Activated gamma-delta T cell (primary cell): ENCODE measurements at regions not wholly inside any gene's neighbourhood (a gene's known extent, or its start where the extent isn't known, plus 50 kb on each side); places are given as distances from the start of the nearest gene placed in this dataset.

Source experiments
- DNase-seq: peaks from one replicate; lab custom pipeline; 2025; lab: John Stamatoyannopoulos, UW

DNA sequence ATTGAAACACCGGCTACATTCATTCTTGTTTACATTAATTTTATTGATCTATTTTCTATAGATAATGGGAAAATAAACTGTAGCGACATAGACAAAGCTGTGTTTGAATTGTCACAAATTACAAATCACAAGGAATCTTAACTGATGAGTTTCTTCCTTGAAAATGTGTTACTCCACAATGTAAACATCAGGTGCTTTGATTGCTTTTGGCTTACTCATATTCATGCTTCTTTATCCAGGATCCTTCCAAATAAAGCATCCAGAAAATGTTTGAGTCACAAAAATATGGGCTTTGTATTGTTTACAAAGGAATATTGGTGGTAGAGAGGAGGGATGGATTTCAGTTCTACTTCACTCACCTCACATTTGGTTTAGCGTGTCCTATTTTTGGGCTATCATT is 64.0 kb downstream of the BMP2 start:
- no peak for DNase-seq

DNA sequence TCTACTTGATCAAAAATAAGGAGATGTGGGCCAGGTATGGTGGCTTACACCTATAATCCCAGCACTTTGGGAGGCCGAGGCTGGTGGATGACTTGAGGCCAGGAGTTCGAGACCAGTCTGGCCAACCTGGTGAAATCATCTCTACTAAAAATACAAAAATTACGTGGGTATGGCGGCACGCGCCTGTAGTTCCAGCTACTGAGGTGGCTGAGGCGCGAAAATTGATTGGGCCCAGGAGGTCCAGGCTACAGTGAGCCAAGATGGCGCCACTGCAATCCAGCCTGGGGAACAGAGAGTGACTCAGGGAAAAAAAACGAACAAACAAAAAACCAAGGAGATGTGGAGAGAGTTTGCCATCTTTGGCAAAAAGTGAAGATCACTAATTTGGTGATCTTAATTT is 65.3 kb downstream of the BMP2 start:
- DNase-seq: no peak

DNA sequence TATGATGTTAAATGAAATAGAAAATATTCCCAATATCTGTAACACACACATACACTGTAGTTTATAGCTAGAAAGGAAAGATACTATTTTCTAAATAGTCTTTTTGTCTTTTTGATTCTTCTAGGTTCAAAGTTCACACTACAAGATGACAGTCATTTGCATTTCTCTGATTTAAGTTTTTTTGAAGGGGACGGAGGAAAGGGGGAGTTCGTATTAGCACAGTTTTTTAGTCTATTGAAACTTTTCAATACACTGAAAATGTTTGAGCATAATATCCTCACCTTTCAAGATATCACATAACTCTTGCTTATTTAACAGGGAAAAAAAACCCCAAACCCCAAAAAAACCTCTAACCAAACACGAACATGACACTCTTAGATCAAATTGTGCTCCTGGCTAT is 68.1 kb downstream of the BMP2 start:
- DNase-seq: no peak

DNA sequence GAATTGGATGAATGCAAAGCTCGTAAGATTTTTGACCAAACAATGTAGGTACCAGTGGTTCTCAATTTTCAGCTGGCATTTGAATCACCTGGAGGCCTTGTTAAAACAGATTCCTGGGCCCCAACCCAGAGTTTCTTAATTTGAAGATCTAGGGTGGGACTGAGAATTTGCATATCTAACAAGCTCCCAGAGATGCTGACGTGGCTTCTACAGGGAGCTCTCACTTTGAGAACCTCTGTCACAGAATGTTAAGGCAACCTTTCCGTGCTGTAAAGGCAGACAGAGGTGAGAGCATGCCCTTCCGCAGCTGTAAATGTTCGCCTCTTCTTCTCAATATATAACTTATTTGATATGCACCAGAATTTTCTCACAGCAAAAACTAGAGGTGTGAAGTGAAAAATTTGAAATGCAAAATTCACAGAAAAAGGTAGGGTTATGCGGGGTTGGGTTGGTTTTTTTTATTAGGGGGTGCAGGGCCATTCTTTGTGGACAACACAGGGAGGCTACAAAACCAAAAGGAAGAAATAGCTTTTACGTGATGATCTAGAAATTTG is 69.4 kb downstream of the BMP2 start:
- DNase-seq: no peak

DNA sequence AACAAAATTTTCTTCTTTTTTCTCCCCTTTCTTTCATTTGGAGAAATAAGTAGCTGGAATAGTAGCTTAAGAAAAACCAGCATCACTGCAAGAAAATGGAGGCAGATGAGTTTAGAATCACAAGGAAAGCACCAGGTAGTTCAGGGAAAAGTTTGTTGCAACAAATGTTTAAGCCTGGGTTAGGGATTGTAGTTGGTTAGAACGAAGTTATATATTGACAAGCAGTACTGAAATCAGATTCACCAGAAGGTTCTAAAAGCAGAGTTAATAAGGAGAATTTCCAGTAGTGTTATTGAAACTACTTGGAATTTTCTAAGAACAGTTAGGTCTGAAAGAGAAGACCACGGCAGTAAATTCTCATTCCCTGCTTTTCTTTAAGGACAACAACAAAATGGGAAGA is 70.2 kb downstream of the BMP2 start:
- no peak for DNase-seq

DNA sequence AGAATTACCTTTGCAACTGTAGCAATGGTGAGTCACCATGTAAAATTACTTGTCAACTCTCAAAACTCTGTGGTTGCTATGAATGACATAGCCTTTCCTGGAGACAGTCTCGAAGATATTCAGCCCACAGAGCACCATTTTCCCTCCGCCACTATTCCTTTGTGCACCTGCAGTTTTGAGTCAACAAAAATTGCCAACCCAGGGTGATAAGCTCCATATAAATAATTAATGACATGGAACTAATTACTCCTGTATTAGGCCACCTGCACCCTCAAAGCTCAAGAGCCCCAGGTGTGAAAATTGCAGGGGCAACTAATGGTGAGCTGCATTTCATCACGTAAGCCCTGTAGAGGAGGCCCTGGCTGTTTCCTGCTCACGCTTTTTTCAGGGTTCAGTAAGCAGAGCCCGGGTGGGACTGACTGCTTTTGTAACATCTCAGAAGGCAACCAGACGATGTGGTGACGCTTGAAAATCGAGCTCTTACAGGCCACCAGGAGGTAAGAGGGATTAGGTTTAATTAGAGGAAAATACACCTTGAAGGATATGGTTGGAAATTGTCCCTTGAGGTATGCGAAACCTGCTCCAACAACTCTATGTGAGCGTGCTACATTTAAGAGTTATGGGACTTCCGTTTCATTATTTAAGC is 70.8 kb downstream of the BMP2 start:
- no peak for DNase-seq

DNA sequence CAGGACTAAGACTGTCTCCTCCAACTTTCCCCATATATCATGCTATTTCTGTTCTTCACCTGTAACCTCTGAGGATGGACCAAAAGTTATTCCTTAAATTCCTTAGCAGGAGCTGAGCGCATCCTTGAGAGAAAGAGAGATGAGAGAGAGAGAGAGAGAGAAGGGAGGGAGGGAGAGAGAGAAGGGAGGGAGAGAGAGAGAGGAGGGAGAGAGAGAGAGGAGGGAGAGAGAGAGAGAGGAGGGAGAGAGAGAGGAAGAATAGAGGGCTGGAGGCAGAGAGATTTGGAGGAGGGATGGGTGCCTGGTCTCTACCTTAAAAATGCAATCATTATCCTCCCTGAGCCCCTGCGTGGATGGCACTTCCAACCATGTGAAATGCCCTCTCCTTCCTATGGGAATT is 73.6 kb downstream of the BMP2 start:
- no peak for DNase-seq

DNA sequence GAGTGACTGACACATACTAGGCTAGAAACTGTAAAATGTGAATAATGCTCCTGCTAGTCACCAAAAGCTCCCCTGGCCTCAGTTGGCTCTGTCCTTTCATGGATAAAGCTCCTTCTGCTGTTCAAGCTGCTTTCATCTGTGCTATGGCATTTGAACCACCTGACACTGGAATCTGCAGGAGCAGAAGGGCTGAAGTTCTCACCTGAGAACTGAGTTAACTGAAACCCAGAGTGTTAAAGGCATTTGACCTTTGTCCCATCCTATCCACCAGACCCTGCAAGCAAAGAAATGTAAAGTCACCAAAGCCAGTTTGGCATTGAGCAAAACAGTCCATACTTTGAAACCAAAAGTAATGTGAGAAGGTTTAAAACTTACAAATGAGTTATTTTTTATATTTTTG is 77.7 kb downstream of the BMP2 start:
- no peak for DNase-seq

DNA sequence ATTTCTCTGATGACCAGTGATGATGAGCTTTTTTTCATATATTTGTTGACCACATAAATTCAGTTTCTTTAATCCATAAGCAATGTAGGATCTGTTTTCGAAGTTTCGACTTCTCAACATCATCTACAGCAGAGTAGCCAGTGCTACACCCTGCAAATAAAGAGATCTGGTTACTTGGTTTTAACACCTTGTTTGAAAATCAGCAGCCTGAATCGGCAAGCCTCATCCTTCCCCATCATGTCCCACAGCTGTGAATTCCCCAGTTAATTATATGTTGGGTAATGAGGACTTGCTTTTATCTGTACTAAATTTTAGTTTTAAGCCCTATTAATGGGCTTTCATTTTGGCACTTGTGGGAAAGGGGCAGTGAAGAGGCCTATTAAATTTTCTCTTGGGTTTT is 80.6 kb downstream of the BMP2 start:
- DNase-seq: no peak

DNA sequence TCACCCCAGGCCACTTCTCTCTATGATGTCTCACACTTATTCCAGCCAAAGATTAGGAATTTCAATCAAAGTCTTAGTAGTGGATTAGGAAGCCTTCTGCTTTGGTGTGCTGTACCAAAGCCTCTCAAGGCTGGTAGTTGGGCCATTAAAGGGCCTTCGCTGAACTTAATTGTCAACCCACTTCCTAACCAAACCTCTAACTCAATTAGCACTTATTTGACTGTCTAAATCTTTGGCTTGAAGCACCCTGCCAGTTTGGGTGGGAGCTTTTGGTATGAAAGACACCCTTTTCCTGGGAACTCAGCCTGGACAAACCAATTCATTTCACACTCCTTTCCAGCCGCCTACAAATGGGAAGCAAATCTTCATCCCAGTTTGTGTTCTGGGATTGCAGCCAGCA is 81.5 kb downstream of the BMP2 start:
- DNase-seq: no peak

DNA sequence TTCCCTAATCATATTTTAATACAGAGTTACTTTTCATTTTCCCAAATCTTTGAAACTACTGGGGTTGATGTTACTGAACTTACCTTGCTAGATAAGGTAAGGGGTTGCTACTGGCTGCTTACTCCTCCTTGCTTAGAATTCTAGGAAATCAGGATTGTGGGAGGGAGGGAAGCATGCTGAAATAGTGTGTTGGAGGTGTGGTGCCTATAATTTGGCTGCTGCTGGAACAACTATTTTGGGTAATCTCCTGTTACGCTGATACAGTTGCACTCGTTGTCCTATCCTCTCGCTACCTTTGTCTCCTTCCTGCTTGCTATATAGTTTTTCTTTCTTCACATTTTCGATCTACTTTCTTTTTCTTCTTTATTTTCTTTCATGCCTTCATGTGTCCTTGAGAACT is 83.7 kb downstream of the BMP2 start:
- no peak for DNase-seq

DNA sequence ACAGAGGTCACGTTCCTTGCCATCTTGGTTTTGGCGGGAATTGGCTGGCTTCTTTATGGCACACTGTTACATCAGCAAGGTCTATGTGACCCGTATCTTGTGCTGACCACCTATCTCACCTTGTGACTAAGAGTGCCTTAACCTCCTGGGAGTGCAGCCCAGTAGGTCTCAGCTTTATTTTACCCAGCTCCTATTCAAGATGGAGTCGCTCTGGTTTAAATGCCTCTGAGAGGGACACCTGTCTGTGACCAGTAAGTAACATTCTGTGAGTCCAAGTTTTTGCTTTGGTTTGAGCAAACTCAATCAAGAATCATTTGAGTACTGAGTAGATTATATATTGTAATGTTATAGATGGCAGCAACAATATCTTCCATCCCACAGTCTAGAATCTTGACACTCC is 85.0 kb downstream of the BMP2 start:
- no peak for DNase-seq

DNA sequence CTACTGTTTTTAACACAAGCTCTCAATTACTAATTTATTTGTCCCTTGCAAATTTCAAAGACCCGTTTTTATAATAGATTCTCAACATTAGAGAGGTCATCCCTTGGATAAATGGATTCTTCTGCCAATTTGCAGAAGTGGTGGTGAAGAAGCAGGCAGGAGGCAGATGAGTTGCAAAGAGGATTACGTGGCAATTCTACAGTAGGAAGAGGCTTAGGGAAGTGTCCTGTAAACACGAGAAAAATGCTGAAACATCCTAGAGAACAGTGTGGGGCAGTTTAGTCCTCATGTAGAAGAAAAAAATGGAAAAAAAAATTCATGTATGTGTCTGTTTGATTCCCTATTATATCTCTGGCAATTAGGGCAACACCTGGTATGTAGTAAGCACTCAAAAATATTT is 87.6 kb downstream of the BMP2 start:
- DNase-seq: no peak

DNA sequence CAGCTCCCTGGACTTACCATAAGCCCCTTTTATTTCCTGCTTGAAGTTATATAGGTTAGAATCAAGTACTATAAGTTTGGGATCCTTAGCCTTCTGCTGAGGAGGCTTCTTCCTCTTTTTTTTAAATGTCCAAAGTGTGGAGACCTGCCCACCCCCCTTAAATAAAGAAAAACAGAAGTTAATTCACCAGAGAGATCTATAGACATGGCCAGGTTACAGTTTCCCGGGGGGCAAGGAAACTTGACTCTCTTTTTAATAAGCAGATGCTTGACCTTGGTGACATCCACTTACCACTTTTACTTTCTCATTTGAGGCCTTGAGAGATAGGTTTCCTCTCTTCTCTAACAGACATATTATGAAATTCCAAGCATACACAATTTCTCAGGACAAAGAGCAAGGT is 88.3 kb downstream of the BMP2 start:
- no peak for DNase-seq

DNA sequence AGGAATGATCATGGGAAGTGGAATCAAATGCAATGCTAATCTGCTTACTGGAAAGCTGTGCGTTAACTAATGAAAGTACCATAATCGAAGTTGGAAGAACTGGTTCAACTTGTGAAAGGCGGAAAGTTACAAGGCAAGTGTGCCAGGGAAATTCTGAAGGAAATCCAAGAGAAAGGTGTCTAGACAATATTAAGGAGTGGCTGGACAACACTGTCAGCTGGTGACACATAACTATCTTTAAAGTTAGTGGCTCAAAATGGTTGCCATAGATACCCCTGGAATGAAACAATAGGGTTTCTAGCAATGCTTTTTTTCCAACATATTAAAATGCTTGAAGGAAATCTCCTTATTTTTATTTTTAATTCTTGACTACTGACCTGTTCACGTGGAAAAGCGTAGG is 90.4 kb downstream of the BMP2 start:
- no peak for DNase-seq

DNA sequence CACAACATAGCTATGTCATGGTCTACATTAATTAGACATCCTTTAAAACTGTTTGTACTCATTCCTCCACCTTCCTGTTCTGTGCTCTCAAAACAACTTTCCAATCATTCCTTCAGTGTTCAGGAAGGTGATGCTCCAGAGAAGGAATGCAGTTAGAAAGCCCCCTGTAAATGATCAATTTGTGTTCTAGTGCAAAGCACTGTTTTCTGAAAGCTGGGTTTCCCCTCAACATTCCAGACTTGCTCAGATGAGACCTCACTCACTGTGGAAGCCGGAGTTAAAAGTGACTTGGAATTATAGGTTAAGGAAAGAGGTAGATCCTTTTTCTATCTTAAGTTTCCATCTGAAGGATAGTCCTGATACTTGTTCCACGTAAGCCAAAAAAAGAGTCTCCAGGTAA is 95.9 kb downstream of the BMP2 start:
- DNase-seq: no peak

DNA sequence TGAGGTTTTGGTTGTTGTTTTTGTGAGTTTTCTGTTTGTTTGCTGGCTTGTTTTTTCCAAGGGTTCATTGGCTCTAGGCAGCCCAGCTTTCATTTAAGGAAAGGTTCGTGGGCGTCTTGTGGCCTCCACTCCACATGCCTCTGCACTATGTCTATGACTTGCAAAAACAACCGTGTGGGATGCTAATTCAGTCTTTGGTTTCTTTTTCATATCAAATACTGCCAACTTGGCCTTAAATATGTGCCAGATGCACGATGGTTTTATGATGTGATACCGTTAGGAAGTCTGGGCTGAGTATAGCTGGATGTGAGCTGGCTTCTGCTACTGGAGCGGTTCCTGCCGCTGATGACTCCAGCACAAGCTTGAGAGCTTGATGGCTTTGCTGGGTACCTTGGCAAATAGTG is 96.3 kb downstream of the BMP2 start:
- no peak for DNase-seq

DNA sequence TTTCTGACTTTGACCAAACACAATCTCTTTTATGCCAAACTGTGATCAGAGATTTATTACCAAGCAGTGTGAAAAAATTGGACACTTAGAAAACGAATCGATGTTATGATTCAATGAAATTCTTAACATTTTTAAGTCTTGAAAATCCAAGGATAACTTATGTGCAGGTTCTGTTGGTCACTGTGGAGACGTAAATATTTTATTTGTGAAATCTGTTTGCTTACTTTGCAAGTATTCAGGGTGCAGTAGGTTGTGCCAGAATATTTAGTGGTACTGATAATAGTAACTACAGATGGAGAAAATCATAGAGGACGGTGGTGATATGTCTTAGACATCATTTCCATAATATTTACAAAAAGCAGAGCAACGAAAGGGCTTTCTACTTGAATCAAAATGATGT is 97.3 kb downstream of the BMP2 start:
- DNase-seq: no peak

DNA sequence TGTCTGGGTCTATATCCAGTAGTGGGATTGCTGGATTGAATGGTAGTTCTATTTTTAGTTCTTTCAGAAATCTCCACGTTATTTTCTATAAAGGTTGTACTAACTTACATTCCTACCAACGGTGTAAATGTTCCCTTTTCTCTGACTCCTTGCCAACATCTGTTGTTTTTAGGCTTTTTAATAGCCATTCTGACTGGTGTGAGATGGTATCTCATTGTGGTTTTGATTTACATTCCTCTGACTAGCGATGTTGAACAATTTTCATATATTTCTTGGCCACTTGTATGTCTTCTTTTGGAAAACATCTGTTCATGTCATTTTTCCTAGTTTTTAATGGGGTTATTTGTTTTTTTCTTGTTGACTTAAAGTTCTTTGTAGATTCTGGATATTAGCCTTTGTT is 99.3 kb downstream of the BMP2 start:
- DNase-seq: no peak

DNA sequence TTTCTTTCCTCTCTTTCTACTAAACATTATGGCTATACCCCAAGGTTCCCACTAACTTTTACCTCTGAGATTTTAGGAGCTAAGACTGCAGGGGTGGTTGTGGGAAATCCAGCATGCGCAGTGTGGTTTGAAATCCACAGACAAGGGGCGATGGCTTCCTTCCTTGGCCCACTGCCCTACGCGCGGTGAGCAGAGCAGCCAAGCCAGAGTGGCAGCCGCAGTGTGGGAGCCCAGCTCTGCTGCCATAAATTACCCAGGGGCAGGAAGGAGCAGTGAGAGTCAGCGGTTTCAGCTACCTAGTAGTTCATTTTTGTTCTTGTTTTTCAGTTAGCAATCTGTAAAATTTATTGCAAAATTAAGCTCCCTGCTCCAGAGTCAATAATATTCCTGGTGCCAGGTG is 101.4 kb downstream of the BMP2 start:
- no peak for DNase-seq

DNA sequence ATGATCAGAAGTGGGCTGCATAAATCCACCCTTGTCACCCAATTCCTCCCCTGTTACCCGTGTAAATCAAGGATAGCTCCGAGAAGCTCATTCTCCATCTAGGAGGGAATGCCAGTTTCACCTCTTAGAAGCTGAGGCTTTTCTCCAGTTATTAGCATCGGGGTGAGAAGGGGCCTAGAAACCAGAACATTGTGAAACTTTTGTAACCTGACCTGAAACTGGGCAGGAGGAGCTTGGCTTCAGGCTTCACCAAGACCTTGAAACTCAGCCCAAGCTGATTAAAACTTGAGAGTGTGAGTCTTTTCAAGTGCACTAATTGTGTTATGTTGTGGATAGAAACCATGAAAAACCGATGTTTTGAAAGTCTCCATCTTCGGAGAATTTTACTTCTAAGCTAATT is 103.1 kb downstream of the BMP2 start:
- DNase-seq: no peak

DNA sequence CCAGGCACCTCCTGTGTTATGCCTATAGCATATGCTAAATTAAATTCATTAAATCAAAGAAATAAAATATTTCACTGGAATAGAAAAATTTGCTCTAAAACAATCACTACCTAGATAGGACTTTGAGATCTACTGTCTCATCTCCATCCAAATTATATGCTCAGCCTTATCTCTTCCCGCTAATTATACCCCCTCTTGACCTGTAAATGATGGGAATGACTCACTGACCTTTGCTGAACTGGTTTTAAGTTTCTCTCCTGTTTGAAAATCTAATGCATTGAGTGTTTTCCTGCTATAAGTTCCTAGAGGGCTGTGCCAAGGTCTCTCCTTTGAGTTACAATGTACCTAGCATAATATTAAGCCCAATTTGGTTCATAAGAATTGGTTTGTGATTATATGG is 110.1 kb downstream of the BMP2 start:
- no peak for DNase-seq

DNA sequence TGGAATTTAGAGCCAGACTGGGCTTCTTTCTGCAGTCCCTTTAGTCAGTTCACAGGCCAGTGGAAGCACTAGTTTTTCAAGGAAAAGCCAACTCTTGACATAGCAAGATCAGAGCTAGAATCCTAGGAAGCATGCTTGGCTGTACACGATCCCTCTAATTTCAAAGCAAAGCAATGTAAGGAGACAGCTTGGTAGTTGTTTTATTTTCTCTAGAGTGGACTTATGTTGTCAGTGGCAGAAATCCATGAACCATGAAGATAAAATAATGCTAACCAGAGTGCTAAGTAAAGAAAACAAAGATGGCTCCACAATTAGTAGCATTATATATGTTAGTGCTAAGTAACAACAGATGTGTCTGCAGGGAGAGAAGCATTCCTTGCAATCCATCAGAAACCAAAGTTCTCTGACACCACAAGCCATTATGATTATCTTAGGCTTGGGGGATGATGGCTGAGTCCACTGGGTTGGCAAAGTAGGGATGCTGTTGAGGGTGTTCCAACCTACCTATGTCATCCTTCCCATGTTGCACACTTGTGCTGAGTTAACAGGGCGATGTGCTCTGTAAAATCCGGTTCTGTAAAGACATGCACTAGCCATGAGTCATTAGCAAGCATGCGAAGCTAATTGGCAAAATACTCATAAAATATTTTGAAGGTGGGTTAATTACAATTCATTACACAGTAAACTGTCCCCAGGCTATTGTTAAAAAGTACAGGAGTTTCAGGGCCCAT is 115.2 kb downstream of the BMP2 start:
- no peak for DNase-seq

DNA sequence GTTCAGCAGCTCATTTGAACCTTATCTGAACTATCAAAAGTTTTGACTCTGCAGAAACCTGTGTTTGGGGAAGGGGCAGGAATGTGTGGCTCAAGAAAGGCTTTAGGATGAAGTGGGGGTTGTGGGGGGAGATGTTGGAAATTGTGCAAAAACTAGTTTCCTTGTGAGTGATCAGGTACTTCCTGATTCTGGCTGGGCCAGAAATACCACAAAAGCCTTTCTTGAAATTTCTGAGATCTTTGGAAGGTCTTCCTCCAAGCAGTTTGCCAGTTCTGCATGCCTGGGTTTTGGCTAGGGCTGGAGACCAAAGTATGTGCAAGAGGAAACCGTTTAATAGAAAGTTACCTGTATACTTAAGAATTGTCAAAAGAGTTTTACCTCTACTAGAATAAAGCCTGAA is 116.6 kb downstream of the BMP2 start:
- DNase-seq: no peak
